ENCODE measurements at regions not wholly inside any gene's neighbourhood (a gene's known extent, or its start where the extent isn't known, plus 50 kb on each side); places are given as distances from the start of the nearest gene placed in this dataset.

GRCh38 chr7:34488766-34489165 is 169.3 kb upstream of the NPSR1 start:
- 59 to 61% methylated on average over 4 of the region's 4 CpGs for WGBS, 2 donors
- H3K4me1 ChIP-seq, result no peaks in the 10 kb centered on the region
- no peaks in the 10 kb centered on the region for H3K36me3 ChIP-seq
- intact Hi-C loops (cut with DNase I), result no loop called here
- ATAC-seq (no peak), DNase-seq (no peak)
- no peak for TF ChIP-seq CTCF (IDR thresholded peaks at IDR 0.05)
- no peaks in the 10 kb centered on the region for H3K27me3 ChIP-seq
- peaks cover 0 to 8% (median 0%) of the 10 kb centered on the region in 11 donors for H3K9me3 ChIP-seq
- H3K27ac ChIP-seq, result no peak overlapping the region
- H3K4me3 ChIP-seq, result no peak overlapping the region

- H3K4me1 ChIP-seq, result no peaks in the 10 kb centered on the region
- intact Hi-C loops (cut with DNase I), result no loop called here
- no peak overlapping the region for H3K27ac ChIP-seq
- no peak overlapping the region for H3K4me3 ChIP-seq
- no peaks in the 10 kb centered on the region for H3K27me3 ChIP-seq
- 89 to 93% methylated on average over 3 of the region's 3 CpGs for WGBS, 2 donors
- DNase-seq, result no peak
- no peaks in the 10 kb centered on the region for H3K9me3 ChIP-seq
- no peak for TF ChIP-seq CTCF (IDR thresholded peaks at IDR 0.05)
- no peak for ATAC-seq
- no peaks in the 10 kb centered on the region for H3K36me3 ChIP-seq
Measured at GRCh38 chr7:34491899-34492298, 166.1 kb upstream of the NPSR1 start.

- no peaks in the 10 kb centered on the region for H3K9me3 ChIP-seq
- no peaks in the 10 kb centered on the region for H3K27me3 ChIP-seq
- ATAC-seq (no peak), DNase-seq (no peak)
- no peaks in the 10 kb centered on the region for H3K4me1 ChIP-seq
- H3K36me3 ChIP-seq, result no peaks in the 10 kb centered on the region
- WGBS, 2 donors, result 83 to 86% methylated on average over 4 of the region's 4 CpGs
- intact Hi-C loops (cut with DNase I), result no loop called here
- no peak for TF ChIP-seq CTCF (IDR thresholded peaks at IDR 0.05)
- H3K27ac ChIP-seq, result no peak overlapping the region
- H3K4me3 ChIP-seq, result no peak overlapping the region
Measured at GRCh38 chr7:34493752-34494151, 164.3 kb upstream of the NPSR1 start.

GRCh38 chr7:34497153-34497777 is 160.8 kb upstream of the NPSR1 start:
- H3K4me3 ChIP-seq, result no peak overlapping the region
- DNase-seq (no peak), ATAC-seq (no peak)
- intact Hi-C loops (cut with DNase I), result no loop called here
- no peaks in the 10 kb centered on the region for H3K36me3 ChIP-seq
- peak in 2 of 9 donors; percentile 14 to 16 for TF ChIP-seq CTCF (IDR thresholded peaks at IDR 0.05)
- H3K27ac ChIP-seq, result no peak overlapping the region
- H3K27me3 ChIP-seq, result no peaks in the 10 kb centered on the region
- no peaks in the 10 kb centered on the region for H3K9me3 ChIP-seq
- no peaks in the 10 kb centered on the region for H3K4me1 ChIP-seq
- 63 to 69% methylated on average over 4 of the region's 4 CpGs for WGBS, 2 donors

Measured in heart right ventricle (tissue), 16 donors.